ENCODE measurements at regions not wholly inside any gene's neighbourhood (a gene's known extent, or its start where the extent isn't known, plus 50 kb on each side); places are given as distances from the start of the nearest gene placed in this dataset.

DNA sequence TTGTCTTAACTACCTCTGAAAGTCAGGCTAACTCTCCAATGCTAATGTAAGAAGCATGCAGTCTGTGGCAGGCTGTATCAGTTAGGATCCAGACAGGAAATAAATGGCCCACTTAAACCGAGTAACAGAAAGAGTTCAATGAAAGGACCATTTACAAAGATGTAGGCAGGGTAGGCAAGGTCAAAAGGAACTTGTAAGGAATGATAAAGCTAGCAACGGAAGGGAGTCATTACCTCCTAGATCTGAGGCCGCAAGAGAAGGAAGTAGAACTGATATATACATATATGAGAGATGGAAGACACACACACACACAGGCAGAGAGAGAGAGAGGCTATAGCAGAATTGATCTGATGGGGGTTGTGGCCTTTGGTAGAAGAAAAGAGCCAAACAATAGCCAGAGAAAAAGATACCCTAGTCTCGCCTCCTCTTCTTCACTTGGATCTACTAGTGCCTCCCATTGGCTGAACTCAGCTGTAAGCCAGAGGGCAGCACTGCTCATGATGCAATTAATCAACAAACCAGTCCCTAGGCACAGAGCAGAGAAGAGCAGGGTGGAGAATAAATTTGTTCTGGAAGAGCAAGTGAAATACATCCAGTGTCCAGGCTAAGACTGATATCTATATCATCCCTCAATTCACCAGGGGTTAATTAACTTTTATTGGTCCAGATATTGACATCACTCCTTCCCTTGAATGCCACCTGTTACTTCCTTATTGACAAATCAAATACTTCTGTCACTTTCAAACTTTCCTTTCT is 91.2 kb downstream of the LSMEM1 start (continued):
- TF ChIP-seq, protein P1, sequence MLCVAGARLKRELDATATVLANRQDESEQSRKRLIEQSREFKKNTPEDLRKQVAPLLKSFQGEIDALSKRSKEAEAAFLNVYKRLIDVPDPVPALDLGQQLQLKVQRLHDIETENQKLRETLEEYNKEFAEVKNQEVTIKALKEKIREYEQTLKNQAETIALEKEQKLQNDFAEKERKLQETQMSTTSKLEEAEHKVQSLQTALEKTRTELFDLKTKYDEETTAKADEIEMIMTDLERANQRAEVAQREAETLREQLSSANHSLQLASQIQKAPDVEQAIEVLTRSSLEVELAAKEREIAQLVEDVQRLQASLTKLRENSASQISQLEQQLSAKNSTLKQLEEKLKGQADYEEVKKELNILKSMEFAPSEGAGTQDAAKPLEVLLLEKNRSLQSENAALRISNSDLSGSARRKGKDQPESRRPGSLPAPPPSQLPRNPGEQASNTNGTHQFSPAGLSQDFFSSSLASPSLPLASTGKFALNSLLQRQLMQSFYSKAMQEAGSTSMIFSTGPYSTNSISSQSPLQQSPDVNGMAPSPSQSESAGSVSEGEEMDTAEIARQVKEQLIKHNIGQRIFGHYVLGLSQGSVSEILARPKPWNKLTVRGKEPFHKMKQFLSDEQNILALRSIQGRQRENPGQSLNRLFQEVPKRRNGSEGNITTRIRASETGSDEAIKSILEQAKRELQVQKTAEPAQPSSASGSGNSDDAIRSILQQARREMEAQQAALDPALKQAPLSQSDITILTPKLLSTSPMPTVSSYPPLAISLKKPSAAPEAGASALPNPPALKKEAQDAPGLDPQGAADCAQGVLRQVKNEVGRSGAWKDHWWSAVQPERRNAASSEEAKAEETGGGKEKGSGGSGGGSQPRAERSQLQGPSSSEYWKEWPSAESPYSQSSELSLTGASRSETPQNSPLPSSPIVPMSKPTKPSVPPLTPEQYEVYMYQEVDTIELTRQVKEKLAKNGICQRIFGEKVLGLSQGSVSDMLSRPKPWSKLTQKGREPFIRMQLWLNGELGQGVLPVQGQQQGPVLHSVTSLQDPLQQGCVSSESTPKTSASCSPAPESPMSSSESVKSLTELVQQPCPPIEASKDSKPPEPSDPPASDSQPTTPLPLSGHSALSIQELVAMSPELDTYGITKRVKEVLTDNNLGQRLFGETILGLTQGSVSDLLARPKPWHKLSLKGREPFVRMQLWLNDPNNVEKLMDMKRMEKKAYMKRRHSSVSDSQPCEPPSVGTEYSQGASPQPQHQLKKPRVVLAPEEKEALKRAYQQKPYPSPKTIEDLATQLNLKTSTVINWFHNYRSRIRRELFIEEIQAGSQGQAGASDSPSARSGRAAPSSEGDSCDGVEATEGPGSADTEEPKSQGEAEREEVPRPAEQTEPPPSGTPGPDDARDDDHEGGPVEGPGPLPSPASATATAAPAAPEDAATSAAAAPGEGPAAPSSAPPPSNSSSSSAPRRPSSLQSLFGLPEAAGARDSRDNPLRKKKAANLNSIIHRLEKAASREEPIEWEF (CRISPR knock-in tag; IDR thresholded peaks at IDR 0.05): peak; percentile 42; the same call in 1 of the 2 replicates
- TF ChIP-seq, protein P2, sequence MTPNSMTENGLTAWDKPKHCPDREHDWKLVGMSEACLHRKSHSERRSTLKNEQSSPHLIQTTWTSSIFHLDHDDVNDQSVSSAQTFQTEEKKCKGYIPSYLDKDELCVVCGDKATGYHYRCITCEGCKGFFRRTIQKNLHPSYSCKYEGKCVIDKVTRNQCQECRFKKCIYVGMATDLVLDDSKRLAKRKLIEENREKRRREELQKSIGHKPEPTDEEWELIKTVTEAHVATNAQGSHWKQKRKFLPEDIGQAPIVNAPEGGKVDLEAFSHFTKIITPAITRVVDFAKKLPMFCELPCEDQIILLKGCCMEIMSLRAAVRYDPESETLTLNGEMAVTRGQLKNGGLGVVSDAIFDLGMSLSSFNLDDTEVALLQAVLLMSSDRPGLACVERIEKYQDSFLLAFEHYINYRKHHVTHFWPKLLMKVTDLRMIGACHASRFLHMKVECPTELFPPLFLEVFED (CRISPR knock-in tag; conservative IDR thresholded peaks at IDR 0.05): no peak
- peak in 1 of 2 experiments; percentile 45; a peak in 3 of 4 replicates for TF ChIP-seq RAD21 (CRISPR knock-in tag; conservative IDR thresholded peaks at IDR 0.05 in 1 of 2, IDR thresholded peaks at IDR 0.05 in 1 of 2)
- no peak for TF ChIP-seq ZNF780A (CRISPR knock-in tag; IDR thresholded peaks at IDR 0.05)
- TF ChIP-seq CEBPB (tag; IDR thresholded peaks at IDR 0.05): 0 out of 2 replicates have a peak, but pooled peaks have one; percentile 47
- TF ChIP-seq CBFA2T2 (conservative IDR thresholded peaks at IDR 0.05): 0 out of 2 replicates have a peak, but pooled peaks have one; percentile 25
- TF ChIP-seq, protein P3, sequence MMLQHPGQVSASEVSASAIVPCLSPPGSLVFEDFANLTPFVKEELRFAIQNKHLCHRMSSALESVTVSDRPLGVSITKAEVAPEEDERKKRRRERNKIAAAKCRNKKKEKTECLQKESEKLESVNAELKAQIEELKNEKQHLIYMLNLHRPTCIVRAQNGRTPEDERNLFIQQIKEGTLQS (IDR thresholded peaks at IDR 0.05): peak; percentile 55
- TF ChIP-seq, protein P3 (CRISPR knock-in tag; conservative IDR thresholded peaks at IDR 0.05): no peak
- peak; percentile 19; the same call in 1 of the 2 replicates for TF ChIP-seq KLF6 (CRISPR knock-in tag; IDR thresholded peaks at IDR 0.05; ENCODE audit: borderline replicate concordance)
- TF ChIP-seq, protein P4, sequence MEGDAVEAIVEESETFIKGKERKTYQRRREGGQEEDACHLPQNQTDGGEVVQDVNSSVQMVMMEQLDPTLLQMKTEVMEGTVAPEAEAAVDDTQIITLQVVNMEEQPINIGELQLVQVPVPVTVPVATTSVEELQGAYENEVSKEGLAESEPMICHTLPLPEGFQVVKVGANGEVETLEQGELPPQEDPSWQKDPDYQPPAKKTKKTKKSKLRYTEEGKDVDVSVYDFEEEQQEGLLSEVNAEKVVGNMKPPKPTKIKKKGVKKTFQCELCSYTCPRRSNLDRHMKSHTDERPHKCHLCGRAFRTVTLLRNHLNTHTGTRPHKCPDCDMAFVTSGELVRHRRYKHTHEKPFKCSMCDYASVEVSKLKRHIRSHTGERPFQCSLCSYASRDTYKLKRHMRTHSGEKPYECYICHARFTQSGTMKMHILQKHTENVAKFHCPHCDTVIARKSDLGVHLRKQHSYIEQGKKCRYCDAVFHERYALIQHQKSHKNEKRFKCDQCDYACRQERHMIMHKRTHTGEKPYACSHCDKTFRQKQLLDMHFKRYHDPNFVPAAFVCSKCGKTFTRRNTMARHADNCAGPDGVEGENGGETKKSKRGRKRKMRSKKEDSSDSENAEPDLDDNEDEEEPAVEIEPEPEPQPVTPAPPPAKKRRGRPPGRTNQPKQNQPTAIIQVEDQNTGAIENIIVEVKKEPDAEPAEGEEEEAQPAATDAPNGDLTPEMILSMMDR (IDR thresholded peaks at IDR 0.05 in 2 of 3, conservative IDR thresholded peaks at IDR 0.05 in 1 of 3; ENCODE audit: insufficient read depth in 2 of 3, low read depth in 1 of 3, low read length in 3 of 3): peak; percentile 39 to 58 (median 42); a peak in 5 of 6 replicates
- TF ChIP-seq, protein P5, sequence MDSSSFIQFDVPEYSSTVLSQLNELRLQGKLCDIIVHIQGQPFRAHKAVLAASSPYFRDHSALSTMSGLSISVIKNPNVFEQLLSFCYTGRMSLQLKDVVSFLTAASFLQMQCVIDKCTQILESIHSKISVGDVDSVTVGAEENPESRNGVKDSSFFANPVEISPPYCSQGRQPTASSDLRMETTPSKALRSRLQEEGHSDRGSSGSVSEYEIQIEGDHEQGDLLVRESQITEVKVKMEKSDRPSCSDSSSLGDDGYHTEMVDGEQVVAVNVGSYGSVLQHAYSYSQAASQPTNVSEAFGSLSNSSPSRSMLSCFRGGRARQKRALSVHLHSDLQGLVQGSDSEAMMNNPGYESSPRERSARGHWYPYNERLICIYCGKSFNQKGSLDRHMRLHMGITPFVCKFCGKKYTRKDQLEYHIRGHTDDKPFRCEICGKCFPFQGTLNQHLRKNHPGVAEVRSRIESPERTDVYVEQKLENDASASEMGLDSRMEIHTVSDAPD (CRISPR knock-in tag; IDR thresholded peaks at IDR 0.05): no peak
- TF ChIP-seq PCBP1 (IDR thresholded peaks at IDR 0.05; ENCODE audit: low read depth, low read length, poor library complexity, severe bottlenecking): no peak
- TF ChIP-seq, protein P6, sequence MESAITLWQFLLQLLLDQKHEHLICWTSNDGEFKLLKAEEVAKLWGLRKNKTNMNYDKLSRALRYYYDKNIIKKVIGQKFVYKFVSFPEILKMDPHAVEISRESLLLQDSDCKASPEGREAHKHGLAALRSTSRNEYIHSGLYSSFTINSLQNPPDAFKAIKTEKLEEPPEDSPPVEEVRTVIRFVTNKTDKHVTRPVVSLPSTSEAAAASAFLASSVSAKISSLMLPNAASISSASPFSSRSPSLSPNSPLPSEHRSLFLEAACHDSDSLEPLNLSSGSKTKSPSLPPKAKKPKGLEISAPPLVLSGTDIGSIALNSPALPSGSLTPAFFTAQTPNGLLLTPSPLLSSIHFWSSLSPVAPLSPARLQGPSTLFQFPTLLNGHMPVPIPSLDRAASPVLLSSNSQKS (CRISPR knock-in tag; IDR thresholded peaks at IDR 0.05): no peak
